ENCODE measurements at regions not wholly inside any gene's neighbourhood (a gene's known extent, or its start where the extent isn't known, plus 50 kb on each side); places are given as distances from the start of the nearest gene placed in this dataset.
A peak's percentile ranks its signal among the peaks of the same experiment; 100 is the strongest.
"Not testable (repeated sequence)": the region's sequence is repeated elsewhere in the genome, so short reads cannot be mapped to it uniquely, and the experiment has no call there.

GRCh38 chr4:162943263-162943662, 223.4 kb downstream of the NAF1 start:
- DNase-seq (ENCODE audit: low spot score) = no peak

GRCh38 chr4:162938738-162939485, 227.8 kb downstream of the NAF1 start:
- DNase-seq (ENCODE audit: low spot score) = no peak

DNA sequence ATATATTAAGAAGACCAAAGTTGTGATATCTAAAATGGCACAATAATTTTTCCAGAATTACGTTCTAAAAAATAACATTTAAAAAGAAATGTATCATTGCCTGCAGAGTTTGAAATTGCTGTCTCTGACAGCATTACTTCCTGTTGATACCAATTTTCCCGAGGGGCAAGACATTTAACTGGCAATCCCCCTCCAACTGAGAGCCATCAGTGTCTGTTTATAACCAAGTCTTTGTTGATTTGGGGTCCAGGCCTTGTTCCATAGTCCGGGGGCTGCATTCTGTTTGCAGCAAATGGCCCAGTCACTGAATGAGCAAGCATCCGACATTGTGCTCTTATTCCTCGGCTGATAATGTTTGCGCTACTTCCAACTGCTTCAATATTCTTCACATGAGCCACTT, 231.5 kb downstream of the NAF1 start:
- DNase-seq (ENCODE audit: low spot score) = no peak

GRCh38 chr4:162931286-162931685, 235.4 kb downstream of the NAF1 start:
- no peak for DNase-seq (ENCODE audit: low spot score)

GRCh38 chr4:162921178-162921785, 245.4 kb downstream of the NAF1 start:
- DNase-seq (ENCODE audit: low spot score) = peak; percentile 2

GRCh38 chr4:162920649-162921048, 246.0 kb downstream of the NAF1 start:
- no peak for DNase-seq (ENCODE audit: low spot score)

DNA sequence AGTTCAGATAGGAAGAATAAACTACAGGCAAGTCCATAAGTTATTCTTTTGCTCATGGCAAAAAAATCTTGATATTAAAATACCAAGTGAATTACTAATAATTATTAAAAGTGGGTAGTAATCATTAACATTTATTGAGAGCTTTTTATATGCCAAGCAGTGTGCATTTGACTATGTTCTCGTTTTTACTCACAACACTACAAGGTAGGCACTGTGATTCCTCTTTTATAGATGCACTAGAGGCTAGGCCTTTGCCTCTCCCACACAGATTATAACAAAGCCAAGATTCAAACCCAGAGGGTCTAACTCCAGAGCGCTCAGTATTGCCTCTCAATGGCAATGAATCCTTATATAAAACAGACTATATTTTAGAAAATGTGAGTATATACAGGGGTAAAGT, 254.2 kb downstream of the NAF1 start:
- no peak for DNase-seq (ENCODE audit: low spot score)

- no peak for DNase-seq (ENCODE audit: low spot score)
Measured at GRCh38 chr4:162911349-162911748, 255.3 kb downstream of the NAF1 start.

DNA sequence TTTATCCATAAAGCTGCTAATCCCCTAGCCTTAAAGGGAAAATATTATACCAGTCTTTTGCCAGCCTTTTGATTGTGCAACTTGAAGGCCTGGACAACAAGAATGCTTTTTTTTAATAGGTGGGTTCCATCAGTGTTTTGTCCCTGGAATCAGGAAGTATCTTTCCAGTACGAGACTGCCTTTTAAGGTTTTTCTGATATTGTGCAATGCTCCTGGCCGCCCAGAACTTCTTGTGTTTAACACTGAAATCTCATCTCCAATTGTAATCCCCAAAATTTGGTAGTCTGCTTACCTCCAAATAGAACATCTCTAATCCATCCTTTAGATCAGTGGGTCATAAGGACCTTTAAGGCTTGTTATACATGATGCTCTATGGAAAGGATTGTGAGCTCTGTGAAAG, 256.7 kb downstream of the NAF1 start:
- no peak for DNase-seq (ENCODE audit: low spot score)

DNA sequence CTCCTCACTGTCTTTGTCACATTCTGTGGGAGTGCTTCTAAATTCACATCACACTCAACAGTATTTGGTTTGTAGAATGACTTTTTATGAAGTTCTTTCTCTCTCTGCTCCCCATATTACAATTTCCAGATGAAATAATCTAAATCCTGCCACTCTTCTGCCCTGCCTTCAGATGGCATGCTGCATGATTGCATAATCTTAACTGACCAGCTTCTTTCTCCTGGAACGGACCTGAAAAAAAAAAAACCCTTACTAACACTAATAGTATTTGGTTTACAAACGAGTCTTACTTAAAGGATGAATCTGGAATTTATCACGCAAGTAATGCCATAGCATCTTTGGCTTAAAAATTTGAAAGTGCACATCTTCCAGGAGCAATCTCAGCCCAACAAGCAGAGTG, 272.3 kb downstream of the NAF1 start:
- no peak for DNase-seq (ENCODE audit: low spot score)

- DNase-seq (ENCODE audit: low spot score) = no peak
Measured at GRCh38 chr4:162891788-162892707, 274.6 kb downstream of the NAF1 start.

GRCh38 chr4:162878096-162878495, 288.6 kb downstream of the NAF1 start:
- DNase-seq (ENCODE audit: low spot score) = no peak

DNA sequence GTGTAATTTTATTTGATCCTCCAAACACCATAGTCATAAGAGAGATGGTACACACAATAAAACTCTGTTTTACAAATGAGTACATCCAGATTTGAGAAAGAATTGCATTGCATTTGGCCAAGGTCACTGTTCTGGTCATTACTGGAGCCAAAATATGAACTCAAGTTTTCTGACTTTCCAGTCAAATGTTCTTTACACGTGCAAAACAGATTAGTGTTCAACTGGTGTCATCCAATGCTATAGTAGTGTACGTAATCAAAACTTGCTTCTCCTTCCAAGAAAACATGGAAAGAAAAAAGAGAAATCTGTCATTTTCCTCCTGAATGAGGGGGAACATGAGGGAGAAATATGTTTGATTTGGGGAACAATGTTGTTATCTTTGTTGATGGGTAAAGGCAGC, 291.9 kb downstream of the NAF1 start:
- DNase-seq (ENCODE audit: low spot score) = no peak

- DNase-seq (ENCODE audit: low spot score) = no peak
Measured at GRCh38 chr4:162871990-162872389, 294.7 kb downstream of the NAF1 start.

DNA sequence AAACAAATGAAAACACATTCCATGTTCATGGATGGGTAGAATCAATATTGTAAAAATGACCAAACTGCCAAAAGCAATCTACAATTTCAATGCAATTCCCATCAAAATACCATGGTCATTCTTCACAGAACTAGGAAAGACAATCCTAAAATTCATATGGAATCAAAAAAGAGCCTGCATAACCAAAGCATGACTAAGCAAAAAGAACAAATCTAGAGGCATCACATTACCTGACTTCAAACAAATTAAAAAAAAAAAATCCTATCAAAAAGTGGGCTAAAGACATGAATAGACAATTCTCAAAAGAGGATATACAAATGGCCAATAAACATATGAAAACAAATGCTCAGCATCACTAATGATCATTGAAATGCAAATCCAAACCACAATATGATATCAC, 297.5 kb downstream of the NAF1 start:
- DNase-seq (ENCODE audit: low spot score) = no peak

DNA sequence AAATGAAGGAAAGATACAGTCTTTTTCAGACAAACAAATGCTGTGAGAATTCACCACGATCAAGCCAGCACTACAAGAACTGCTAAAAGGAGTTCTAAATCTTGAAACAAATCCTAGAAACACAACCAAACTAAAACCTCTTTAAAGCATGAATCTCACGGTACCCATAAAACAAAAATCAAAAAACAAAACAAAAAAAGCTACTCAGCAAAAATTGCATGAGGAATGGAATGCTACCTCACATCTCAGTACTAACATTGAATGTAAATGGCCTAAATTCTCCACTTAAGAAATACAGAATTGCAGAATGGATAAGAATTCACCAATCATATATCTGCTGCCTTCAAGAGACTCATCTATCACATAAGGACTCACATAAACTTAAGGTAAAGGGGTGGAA, 300.1 kb downstream of the NAF1 start:
- no peak for DNase-seq (ENCODE audit: low spot score)

GRCh38 chr4:162865102-162865501, 301.6 kb downstream of the NAF1 start:
- no peak for DNase-seq (ENCODE audit: low spot score)

GRCh38 chr4:162853788-162854187, 312.9 kb downstream of the NAF1 start:
- DNase-seq (ENCODE audit: low spot score) = no peak

GRCh38 chr4:162852642-162853041, 314.0 kb downstream of the NAF1 start:
- no peak for DNase-seq (ENCODE audit: low spot score)

DNA sequence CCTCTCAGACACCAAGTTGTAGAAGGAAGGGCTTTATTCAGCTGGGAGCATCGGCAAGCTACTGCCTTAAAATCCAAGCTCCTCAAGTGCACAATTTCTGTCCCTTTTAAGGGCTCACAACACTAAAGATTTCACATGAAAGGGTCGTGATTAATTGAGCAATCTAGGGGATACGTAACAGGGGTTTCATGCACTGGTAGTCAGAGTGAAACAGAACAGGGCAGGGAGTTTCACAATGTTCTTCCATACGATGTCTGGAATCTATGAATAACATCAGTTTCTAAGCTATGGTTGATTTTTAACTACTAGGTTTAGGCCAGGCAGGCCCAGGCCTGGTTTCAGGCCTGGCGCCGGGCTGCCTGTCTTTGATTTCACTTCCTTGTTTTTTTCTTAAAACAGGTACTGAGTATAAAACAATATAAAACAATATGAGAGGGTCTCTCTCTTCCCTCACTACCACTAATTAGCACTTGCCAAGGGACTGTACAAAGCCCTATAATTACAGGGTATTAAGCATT, 315.4 kb downstream of the NAF1 start:
- DNase-seq (ENCODE audit: low spot score) = not testable (repeated sequence)

DNA sequence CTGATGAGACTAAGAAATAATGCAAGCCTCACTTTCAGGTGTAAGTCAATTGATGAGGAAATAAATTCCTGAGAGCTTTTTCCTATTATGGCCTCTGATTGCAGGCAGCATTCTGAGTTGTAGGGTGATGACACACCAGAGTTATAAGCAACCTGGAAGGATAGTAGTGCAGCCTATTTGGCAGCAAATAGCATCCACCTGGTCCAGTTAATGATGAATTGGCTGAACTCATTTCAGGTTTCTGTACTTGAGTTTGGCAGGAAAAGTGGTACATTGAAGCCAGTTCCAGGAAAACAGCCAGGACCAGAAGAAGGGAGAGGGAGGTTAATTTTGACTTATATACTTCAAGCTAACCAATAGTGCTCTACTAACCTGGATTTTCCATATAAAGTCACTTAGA, 316.8 kb downstream of the NAF1 start:
- DNase-seq (ENCODE audit: low spot score) = no peak

DNA sequence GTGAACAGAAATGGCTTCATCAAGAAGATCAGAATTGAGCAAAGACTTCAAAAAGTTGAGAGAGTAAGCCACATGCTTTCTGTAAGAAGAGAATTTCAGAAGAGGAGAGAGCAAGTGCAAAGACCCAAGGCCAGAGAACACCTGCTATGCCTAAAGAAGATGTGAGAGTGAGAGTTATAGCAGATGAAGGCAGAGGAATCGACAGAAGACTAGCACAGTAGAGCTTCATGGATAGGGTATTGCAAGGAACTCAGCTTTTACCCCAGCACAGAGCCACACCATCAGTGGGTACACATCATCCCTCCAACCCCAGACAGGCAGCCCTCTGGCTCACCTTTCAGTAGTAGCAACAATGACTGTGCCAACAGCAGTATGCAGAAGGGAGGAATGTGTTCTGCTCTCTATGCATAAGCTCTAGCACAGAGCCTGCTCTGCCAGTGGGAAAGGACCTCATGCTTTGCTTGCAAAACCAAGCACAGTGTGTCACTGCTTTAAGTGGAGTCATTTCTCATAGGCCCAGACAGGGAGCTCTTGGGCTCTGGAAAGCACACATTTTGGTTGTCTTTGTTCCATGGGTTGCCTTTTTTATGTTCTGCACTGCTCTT, 318.6 kb downstream of the NAF1 start:
- DNase-seq (ENCODE audit: low spot score) = no peak
